Sigmoid colon (tissue), 3 donors: ENCODE measurements at regions not wholly inside any gene's neighbourhood (a gene's known extent, or its start where the extent isn't known, plus 50 kb on each side); places are given as distances from the start of the nearest gene placed in this dataset.

Experiments used
- CTCF ChIP-seq, 4 experiments: fragments of 450-650 bp in 3 of 4; fragments of 200-600 bp in 1 of 4; IDR thresholded peaks; one replicate each; pipeline ENCODE4 v1.5.1; 2016 to 2019; ENCODE audit warnings: antibody characterized with exemption in 4 of 4, mild to moderate bottlenecking in 3 of 4, moderate library complexity in 2 of 4
- POLR2A ChIP-seq, 2 donors: fragments of 450-650 bp; IDR thresholded peaks; one replicate each; pipeline ENCODE4 v1.6.1; 2016; ENCODE audit warnings: antibody characterized with exemption in 2 of 2, mild to moderate bottlenecking in 2 of 2, moderate library complexity in 2 of 2

GRCh38 chr12:124120739-124121138, 147.7 kb downstream of the ZNF664 start:
- TF ChIP-seq CTCF (IDR thresholded peaks at IDR 0.05): no peak
- no peak for TF ChIP-seq POLR2A (IDR thresholded peaks at IDR 0.05)
